Mesendoderm (in vitro differentiated cells): ENCODE measurements at regions not wholly inside any gene's neighbourhood (a gene's known extent, or its start where the extent isn't known, plus 50 kb on each side); places are given as distances from the start of the nearest gene placed in this dataset.

ENCODE experiments used
- DNase-seq: peaks from one replicate; pipeline ENCODE4 v3.0.0; 2013
- H2AK5ac ChIP-seq: 2 replicates; pipeline ENCODE4 v1.6.1; 2013; ENCODE audit warnings: low read length, inconsistent platforms
- H2BK120ac ChIP-seq: 2 replicates; pipeline ENCODE4 v1.6.1; 2013; ENCODE audit warnings: low read depth, mild to moderate bottlenecking, low read length, moderate library complexity, mixed read lengths
- H2BK15ac ChIP-seq: replicated peaks from 2 replicates; pipeline ENCODE4 v1.6.1; 2013; ENCODE audit warnings: low read depth, mild to moderate bottlenecking, moderate library complexity
- H2BK5ac ChIP-seq: 2 replicates; pipeline ENCODE4 v1.6.1; 2013; ENCODE audit warnings: low read length, inconsistent platforms
- H3K18ac ChIP-seq: 2 replicates; pipeline ENCODE4 v1.6.1; 2013; ENCODE audit warnings: mild to moderate bottlenecking, low read length, mixed read lengths
- H3K23ac ChIP-seq: one replicate; pipeline ENCODE4 v1.6.1; 2013; ENCODE audit warnings: low read length
- H3K27ac ChIP-seq: 2 replicates; pipeline ENCODE4 v1.5.1; 2013; ENCODE audit warnings: low read depth, mild to moderate bottlenecking, inconsistent platforms, low read length, moderate library complexity
- H3K27me3 ChIP-seq: 2 replicates; pipeline ENCODE4 v1.6.1; 2013; ENCODE audit warnings: low read length, control low read depth, mild to moderate bottlenecking, inconsistent platforms; ENCODE audit not compliant: insufficient read depth, poor library complexity
- H3K36me3 ChIP-seq: 2 replicates; pipeline ENCODE4 v1.6.1; 2013; ENCODE audit warnings: low read length, inconsistent platforms; ENCODE audit not compliant: control insufficient read depth, insufficient read depth
- H3K4ac ChIP-seq: one replicate; pipeline ENCODE4 v1.6.1; 2013; ENCODE audit warnings: low read depth, mild to moderate bottlenecking, low read length, moderate library complexity
- H3K4me1 ChIP-seq: 2 replicates; pipeline ENCODE4 v1.6.1; 2013; ENCODE audit warnings: low read depth, low read length, inconsistent platforms; ENCODE audit not compliant: control insufficient read depth
- H3K4me2 ChIP-seq: 2 replicates; pipeline ENCODE4 v1.6.1; 2013; ENCODE audit warnings: low read length
- H3K4me3 ChIP-seq: 2 replicates; pipeline ENCODE4 v1.5.1; 2013; ENCODE audit warnings: mild to moderate bottlenecking, low read length
- H3K56ac ChIP-seq: one replicate; pipeline ENCODE4 v1.6.1; 2013; ENCODE audit warnings: low read length
- H3K79me1 ChIP-seq: 2 replicates; pipeline ENCODE4 v1.6.1; 2013; ENCODE audit warnings: low read length, inconsistent platforms
- H3K79me2 ChIP-seq: 2 replicates; pipeline ENCODE4 v1.6.1; 2013; ENCODE audit warnings: mild to moderate bottlenecking, low read length; ENCODE audit not compliant: control insufficient read depth, insufficient read depth
- H3K9ac ChIP-seq: 2 replicates; pipeline ENCODE4 v1.6.1; 2013; ENCODE audit warnings: low read length, inconsistent platforms
- H4K5ac ChIP-seq: one replicate; pipeline ENCODE4 v1.6.1; 2013; ENCODE audit warnings: low read length
- H4K8ac ChIP-seq: one replicate; pipeline ENCODE4 v1.6.1; 2013; ENCODE audit warnings: low read depth, mild to moderate bottlenecking, control low read depth, low read length, moderate library complexity
- WGBS: extraction: QIAGEN DNeasy Blood & Tissue Kit; methylation state at CpG from one replicate; pipeline ENCODE4 v1.1.7; 2013; ENCODE audit warnings: low lambda C conversion rate, missing lambda C conversion rate; ENCODE audit not compliant: insufficient coverage; ENCODE audit errors: extremely low coverage; 5-methylcytosine and 5-hydroxymethylcytosine counted together

GRCh38 chrX:63503541-63503940 lies 152.4 kb upstream of the SPIN4 start:
- Histone ChIP-seq H3K4me3 (no peak overlapping the region), H3K27ac (no peak overlapping the region)
- DNase-seq, result peak; percentile 87

DNA sequence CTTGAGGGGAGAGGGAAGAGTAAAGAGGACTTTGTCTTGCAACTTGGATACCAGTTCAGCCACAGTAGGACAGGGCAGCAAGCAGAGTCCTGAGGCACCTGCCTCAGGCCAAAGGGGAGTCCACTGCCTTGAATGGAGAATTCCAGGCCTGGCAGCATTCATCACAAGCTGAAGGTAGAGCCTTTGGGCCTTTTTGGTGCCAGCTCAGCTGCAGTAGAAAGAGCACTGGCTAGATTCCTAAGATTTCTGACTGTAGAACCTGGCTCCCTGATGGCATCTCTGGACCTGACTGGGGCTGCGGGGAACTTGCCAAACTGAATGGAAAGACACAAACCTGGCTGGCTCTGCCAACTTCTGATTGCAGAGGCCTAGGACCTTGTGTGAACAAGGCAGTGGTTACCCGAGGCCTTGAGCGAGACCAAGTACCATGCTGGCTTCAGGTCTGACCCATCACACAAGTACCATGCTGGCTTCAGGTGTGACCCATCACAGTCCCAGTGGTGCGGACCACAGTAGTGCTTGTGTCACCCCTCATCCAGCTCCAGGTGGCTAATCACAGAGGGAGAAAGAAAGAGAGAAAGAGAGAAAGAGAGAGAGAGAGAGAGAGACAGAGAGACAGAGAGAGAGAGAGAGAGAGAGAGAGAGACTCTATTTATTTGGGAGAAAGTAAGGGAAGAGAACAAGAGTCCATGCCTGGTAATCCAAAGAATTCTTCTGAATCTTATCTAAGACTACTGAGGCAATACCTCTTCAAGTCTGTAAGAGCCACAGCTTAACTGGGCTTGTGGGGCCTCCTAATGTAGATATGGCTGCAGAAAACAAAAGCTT lies 137.6 kb upstream of the SPIN4 start:
- no peaks in the 10 kb centered on the region for H3K79me1 ChIP-seq
- no peak overlapping the region for H3K27ac ChIP-seq
- no peak overlapping the region for H3K9ac ChIP-seq
- H3K79me2 ChIP-seq, result no peaks in the 10 kb centered on the region
- H2AK5ac ChIP-seq, result no peak overlapping the region
- no peak overlapping the region for H4K5ac ChIP-seq
- no peak overlapping the region for H3K56ac ChIP-seq
- H3K27me3 ChIP-seq, result no peaks in the 10 kb centered on the region
- DNase-seq, result peak; percentile 42
- no peak overlapping the region for H3K18ac ChIP-seq
- no peak overlapping the region for H3K23ac ChIP-seq
- no peak overlapping the region for H2BK15ac ChIP-seq
- no peak overlapping the region for H3K4ac ChIP-seq
- no peaks in the 10 kb centered on the region for H3K4me1 ChIP-seq
- H2BK120ac ChIP-seq, result no peak overlapping the region
- H2BK5ac ChIP-seq, result no peak overlapping the region
- H4K8ac ChIP-seq, result no peak overlapping the region
- no peak overlapping the region for H3K4me2 ChIP-seq
- no peak overlapping the region for H3K4me3 ChIP-seq
- no CpG with 5 or more reads among the region's 4 CpGs for WGBS
- no peaks in the 10 kb centered on the region for H3K36me3 ChIP-seq

More at GRCh38 chrX:63503541-63503940, 152.4 kb upstream of the SPIN4 start:
- Histone ChIP-seq H3K4me2 (no peak overlapping the region), H3K36me3 (no peaks in the 10 kb centered on the region), H3K79me1 (no peaks in the 10 kb centered on the region), H3K9ac (no peak overlapping the region), H3K23ac (no peak overlapping the region), H4K8ac (no peak overlapping the region), H2BK15ac (no peak overlapping the region), H3K27me3 (no peaks in the 10 kb centered on the region), H3K56ac (no peak overlapping the region), H3K4me1 (no peaks in the 10 kb centered on the region), H3K18ac (no peak overlapping the region), H2BK120ac (no peak overlapping the region), H3K4ac (no peak overlapping the region), H4K5ac (no peak overlapping the region), H2AK5ac (no peak overlapping the region), H2BK5ac (no peak overlapping the region), H3K79me2 (no peaks in the 10 kb centered on the region)
- WGBS, result no CpG with 5 or more reads among the region's 1 CpG

GRCh38 chrX:63475200-63475599 lies 124.1 kb upstream of the SPIN4 start:
- Histone ChIP-seq H3K27me3 (no peaks in the 10 kb centered on the region), H3K9ac (no peak overlapping the region), H3K4me3 (no peak overlapping the region), H3K18ac (no peak overlapping the region), H4K8ac (no peak overlapping the region), H3K23ac (no peak overlapping the region), H3K4me1 (no peaks in the 10 kb centered on the region), H3K27ac (no peak overlapping the region), H3K56ac (no peak overlapping the region), H2BK15ac (no peak overlapping the region), H2BK120ac (no peak overlapping the region), H3K4ac (no peak overlapping the region), H3K36me3 (no peaks in the 10 kb centered on the region), H3K79me2 (no peaks in the 10 kb centered on the region), H2AK5ac (no peak overlapping the region), H4K5ac (no peak overlapping the region), H3K79me1 (no peaks in the 10 kb centered on the region), H3K4me2 (no peak overlapping the region), H2BK5ac (no peak overlapping the region)
- DNase-seq, result peak; percentile 16
- WGBS, result no CpG with 5 or more reads among the region's 1 CpG

DNA sequence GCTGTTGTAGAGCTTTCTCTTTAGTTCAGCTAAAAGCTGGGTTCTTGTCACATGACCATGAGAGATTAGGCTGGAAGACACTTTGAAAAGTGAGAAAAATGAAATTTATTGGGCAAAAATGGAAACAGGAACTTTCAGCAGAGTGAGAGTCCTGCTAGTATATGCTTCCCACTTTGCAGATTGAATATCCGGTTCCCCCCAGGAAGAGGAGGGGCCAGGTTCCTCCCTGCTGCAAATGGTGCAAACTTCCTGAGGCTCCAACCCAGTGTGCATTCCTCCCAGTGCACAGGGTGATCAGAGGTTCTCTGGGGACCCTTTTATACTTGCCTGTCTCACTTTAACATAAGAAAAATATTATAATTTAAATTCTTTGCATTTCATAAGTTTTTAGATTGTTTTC lies 119.9 kb upstream of the SPIN4 start:
- Histone ChIP-seq H3K79me2 (no peaks in the 10 kb centered on the region), H2BK15ac (no peak overlapping the region), H3K36me3 (no peaks in the 10 kb centered on the region), H4K5ac (no peak overlapping the region), H3K79me1 (no peaks in the 10 kb centered on the region), H3K56ac (no peak overlapping the region), H3K9ac (no peak overlapping the region), H3K4me2 (no peak overlapping the region), H3K4me3 (no peak overlapping the region), H3K18ac (no peak overlapping the region), H2AK5ac (no peak overlapping the region), H2BK120ac (no peak overlapping the region), H3K4ac (no peak overlapping the region), H3K23ac (no peak overlapping the region), H3K4me1 (no peaks in the 10 kb centered on the region), H3K27me3 (no peaks in the 10 kb centered on the region), H2BK5ac (no peak overlapping the region), H3K27ac (no peak overlapping the region), H4K8ac (no peak overlapping the region)
- no CpG with 5 or more reads among the region's 1 CpG for WGBS
- DNase-seq, result no peak

DNA sequence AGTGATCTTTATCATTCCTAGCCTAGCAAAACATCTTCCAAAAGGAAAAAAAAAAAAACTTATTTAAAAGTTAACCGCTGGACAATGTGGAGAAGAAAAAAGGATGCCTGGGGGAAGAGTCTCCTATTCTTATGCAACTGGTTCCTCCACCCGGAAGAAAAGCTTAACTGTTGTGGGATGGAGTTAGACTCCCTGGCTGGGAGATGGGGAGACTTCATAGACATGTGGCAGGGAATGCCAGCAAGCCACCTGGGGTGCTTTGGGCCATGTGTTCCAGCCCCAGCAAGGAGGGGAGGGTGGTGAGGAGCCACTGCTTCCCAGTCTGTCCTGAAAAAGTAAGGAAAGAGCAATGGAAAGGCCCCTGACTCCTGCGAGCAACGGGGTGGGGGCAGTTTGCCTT lies 119.4 kb upstream of the SPIN4 start:
- Histone ChIP-seq H3K36me3 (no peaks in the 10 kb centered on the region), H3K23ac (no peak overlapping the region), H3K56ac (no peak overlapping the region), H4K5ac (no peak overlapping the region), H3K4me3 (no peak overlapping the region), H2BK5ac (no peak overlapping the region), H3K4me1 (no peaks in the 10 kb centered on the region), H2BK15ac (no peak overlapping the region), H3K27ac (no peak overlapping the region), H3K79me1 (no peaks in the 10 kb centered on the region), H2BK120ac (no peak overlapping the region), H3K18ac (no peak overlapping the region), H4K8ac (no peak overlapping the region), H3K4me2 (no peak overlapping the region), H3K4ac (no peak overlapping the region), H2AK5ac (no peak overlapping the region), H3K9ac (no peak overlapping the region), H3K27me3 (no peaks in the 10 kb centered on the region), H3K79me2 (no peaks in the 10 kb centered on the region)
- no CpG with 5 or more reads among the region's 4 CpGs for WGBS
- DNase-seq, result no peak

DNA sequence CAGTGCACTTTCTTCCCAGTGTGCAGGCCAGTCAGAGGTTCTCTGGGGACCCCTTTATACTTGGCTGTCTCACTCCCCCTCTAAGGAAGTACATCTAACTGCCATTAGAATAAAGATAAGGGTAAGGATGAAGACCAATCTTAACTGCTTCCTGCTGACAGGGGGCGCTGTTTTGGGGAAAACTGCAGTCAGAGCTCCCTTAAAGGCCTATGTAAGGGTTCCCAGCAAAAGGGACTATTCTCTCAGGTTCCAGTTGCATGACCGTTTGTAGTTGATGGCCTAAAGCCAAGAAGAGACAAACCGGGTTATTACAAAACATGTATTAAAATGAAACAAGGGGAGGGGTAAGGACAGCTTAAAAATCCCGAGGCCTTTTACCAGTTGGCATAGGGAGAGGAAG lies 115.6 kb upstream of the SPIN4 start:
- Histone ChIP-seq H3K56ac (no peak overlapping the region), H3K23ac (no peak overlapping the region), H3K27ac (no peak overlapping the region), H3K36me3 (no peaks in the 10 kb centered on the region), H4K8ac (no peak overlapping the region), H3K4me2 (no peak overlapping the region), H3K18ac (no peak overlapping the region), H2BK120ac (no peak overlapping the region), H3K27me3 (no peaks in the 10 kb centered on the region), H3K4me3 (no peak overlapping the region), H2BK15ac (no peak overlapping the region), H3K9ac (no peak overlapping the region), H3K79me2 (no peaks in the 10 kb centered on the region), H2AK5ac (no peak overlapping the region), H4K5ac (no peak overlapping the region), H3K4ac (no peak overlapping the region), H2BK5ac (no peak overlapping the region), H3K79me1 (no peaks in the 10 kb centered on the region), H3K4me1 (no peaks in the 10 kb centered on the region)
- DNase-seq, result no peak
- WGBS, result no CpG with 5 or more reads among the region's 4 CpGs
